ENCODE measurements at regions not wholly inside any gene's neighbourhood (a gene's known extent, or its start where the extent isn't known, plus 50 kb on each side); places are given as distances from the start of the nearest gene placed in this dataset.
"Not testable (repeated sequence)": the region's sequence is repeated elsewhere in the genome, so short reads cannot be mapped to it uniquely, and the experiment has no call there.

GRCh38 chr5:164065266-164065665 is 559.8 kb downstream of the MAT2B start:
- DNase-seq (ENCODE audit: low read depth in 2 of 3, low spot score in 2 of 3): no peak

DNA sequence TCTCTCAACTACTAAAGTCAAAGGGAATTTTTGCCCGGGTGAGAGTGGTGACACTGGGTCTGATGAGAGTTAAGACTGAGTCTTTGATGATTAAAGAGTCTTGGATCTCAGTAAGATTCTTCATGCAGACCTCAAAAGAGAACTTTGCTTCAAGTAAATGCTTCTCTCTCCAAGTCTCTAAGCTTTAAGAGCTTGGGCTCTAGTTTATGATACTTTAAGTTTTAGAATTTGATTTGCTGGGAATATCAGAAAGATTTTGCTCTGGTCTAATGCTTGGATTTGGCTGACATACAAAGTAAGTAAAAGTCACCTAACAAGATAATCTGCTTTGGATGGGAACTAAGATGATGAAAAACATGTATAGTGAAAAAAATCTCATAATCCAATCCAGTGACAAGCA is 566.3 kb downstream of the MAT2B start:
- no peak for DNase-seq (ENCODE audit: low read depth in 2 of 3, low spot score in 2 of 3)

DNA sequence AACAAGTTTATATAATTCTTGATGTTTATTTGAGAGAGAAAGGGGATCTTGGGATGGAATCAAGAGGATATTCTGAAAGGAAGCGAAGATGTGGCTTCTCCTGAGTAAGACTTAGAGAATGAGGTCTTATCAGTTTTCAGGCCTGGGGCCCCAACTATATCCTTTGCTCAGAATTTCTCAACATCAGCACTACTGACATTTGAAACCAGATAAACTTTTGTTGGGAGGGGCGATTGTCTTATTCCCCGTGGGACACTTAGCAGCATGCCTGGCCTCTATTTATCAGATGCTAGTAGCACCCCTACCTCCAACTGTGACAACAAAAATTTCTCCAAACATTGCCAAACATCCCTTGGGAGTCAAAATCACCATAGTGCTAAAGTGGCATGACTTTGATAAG is 567.7 kb downstream of the MAT2B start:
- DNase-seq (ENCODE audit: low read depth in 2 of 3, low spot score in 2 of 3): no peak

GRCh38 chr5:164076556-164076955 is 571.1 kb downstream of the MAT2B start:
- DNase-seq (ENCODE audit: low read depth in 2 of 3, low spot score in 2 of 3): no peak

GRCh38 chr5:164090358-164090757 is 584.9 kb downstream of the MAT2B start:
- DNase-seq (ENCODE audit: low read depth in 2 of 3, low spot score in 2 of 3): no peak

DNA sequence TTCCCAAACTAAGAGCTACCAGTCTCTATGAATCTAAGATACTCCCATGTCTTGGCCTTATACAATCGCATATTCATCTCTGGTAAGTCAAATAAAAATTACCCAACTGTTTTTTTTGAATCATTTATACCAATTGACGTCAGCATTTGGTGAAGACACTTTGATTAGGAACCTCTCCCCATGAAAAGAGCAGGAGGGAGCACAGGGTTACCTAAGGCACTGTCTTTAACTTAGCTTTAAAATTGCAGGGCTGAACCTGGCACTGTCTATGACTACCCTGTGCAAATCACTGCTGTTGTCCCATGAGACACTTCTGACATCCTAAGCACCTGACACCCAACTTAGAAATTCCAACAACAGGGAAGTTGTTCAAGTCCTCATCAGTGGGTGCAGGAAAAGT is 586.4 kb downstream of the MAT2B start:
- DNase-seq (ENCODE audit: low read depth in 2 of 3, low spot score in 2 of 3): no peak

- no peak for DNase-seq (ENCODE audit: low read depth in 2 of 3, low spot score in 2 of 3)
These were observed 588.9 kb downstream of the MAT2B start for GRCh38 chr5:164094291-164094690.

DNA sequence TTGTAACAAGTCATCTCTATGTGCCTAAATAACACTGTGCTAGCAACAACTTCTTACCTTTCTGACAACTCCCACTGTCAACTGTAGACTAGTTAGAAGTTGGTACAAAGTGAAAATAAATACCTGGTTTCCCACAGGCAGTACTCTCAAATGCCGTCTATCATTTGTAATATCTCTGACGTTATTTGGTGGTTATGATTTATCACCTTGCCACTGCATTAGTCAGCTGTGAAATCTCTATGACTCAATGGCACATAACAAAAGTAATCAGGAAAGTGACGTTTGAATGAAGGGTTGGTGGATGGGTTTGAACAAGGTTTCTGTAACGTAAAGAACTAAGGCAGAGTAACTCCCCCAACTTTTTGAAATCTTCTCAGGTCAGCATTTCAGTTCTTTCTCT is 592.3 kb downstream of the MAT2B start:
- DNase-seq (ENCODE audit: low read depth in 2 of 3, low spot score in 2 of 3): no peak

DNA sequence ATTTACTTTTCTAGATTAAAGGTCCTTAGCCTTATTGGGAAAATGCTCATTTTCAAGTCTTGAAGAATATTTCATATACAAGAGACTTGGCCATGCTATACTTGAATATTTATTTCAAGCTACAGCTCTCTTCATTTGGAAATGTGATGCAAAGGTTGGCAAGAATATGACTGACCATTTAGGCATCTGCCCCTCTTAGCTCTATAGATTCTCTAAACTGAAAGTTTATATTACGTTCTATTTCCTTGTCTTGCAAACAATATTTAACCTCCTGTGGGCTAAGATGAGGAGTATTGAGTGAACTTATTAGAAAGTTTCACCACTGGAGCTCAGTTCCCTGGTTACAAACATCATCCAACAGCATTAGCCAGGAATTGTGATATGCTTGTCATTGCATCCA is 593.1 kb downstream of the MAT2B start:
- no peak for DNase-seq (ENCODE audit: low read depth in 2 of 3, low spot score in 2 of 3)

DNA sequence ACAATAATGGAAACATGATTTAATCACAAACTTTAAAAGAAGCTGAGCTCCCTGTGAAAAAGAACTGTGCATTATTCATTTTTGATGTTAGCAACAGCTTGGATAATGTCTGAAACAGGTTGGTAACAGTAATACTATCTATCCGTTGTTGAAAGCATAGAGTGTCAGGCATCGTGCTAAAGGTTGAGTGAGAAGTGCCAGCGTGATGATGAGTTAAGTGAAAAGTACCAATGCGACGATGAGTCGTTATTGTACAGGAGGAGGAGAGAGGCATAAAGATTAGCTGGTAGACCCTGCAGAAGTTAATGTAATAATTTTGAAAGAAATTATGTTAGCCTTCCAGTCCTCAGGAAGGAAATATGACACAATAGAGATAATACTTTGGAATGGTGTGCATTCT is 593.6 kb downstream of the MAT2B start:
- no peak for DNase-seq (ENCODE audit: low read depth in 2 of 3, low spot score in 2 of 3)

DNA sequence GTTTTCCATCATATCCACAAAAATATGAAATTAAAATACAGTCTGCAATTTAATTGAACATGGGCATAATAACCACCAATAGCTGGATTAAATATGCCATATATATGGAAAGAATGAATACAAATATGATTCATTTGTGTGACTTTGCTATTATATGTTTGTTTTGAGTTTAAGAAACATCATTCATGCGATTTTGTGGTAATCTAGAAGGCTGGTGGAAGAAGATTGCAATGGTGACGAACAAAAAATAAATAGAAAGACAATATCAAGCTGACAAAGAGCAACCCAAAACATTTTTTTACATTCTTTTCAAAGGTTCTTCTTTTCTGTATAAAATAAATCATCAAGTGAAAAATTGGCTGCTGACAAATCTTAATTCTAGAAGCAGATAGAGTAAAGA is 610.0 kb downstream of the MAT2B start:
- DNase-seq (ENCODE audit: low read depth in 2 of 3, low spot score in 2 of 3): no peak

DNA sequence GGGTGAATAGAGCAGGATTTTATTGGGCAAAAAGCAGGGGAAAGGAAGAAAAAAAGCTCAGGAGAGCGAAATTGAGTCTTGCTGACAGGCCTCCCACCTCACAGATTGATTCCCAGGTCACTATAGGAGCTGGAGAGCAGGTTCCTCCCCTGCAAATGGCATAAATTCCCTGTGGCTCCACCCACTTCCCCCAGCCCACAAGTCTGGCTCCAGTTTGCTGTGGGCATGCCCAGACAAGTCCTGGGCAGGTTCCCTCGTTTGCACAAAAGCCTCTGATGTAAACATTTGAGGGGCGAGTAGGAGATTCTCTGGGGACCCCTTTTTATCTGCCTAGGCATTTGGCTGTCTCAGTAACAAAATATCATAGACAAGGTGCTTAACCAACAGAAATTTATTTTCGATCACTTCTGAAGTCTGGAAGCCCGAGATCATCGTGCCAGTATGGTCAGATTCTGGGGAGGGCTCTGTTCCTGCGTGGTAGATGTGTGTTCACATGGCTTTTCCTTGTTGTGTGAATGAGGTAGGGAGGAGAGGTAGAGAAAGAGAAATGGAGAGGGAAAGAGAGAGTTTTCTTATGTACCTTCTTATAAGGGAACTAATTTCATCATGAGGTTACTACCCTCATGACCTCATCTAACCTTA is 614.5 kb downstream of the MAT2B start:
- DNase-seq (ENCODE audit: low read depth in 2 of 3, low spot score in 2 of 3): no peak

DNA sequence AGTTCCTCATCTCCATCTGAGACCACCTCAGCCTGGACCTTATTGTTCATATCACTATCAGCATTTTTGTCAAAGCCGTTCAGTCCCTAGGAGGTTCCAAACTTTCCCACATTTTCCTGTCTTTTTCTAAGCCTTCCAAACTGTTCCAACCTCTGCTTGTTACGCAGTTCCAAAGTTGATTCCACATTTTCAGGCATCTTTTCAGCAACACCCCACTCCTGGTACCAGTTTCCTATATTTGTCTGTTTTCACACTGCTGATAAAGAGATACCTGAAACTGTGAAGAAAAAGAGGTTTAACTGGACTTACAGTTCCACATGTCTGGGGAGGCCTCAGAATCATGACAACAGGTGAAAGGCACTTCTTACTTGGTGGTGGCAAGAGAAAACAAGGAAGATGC is 622.1 kb downstream of the MAT2B start:
- no peak for DNase-seq (ENCODE audit: low read depth in 2 of 3, low spot score in 2 of 3)

- no peak for DNase-seq (ENCODE audit: low read depth in 2 of 3, low spot score in 2 of 3)
These were observed 626.9 kb downstream of the MAT2B start for GRCh38 chr5:164132358-164132757.

DNA sequence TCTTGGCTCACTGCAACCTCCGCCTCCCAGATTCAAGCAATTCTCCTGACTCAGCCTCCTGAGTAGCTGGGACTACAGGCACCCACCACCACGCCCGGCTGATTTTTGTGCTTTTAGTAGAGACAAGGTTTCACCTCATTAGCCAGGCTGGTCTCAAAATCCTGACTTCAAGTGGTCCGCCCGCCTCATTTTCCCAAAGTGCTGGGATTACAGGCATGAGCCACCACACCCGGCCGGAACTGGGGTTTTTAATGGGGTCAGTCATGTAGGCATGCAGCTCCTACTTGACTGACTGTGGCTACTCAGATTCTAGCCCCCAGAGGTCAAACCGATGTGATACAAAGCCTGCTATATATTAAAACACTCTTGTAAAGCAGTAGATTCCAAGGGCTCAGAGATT is 631.7 kb downstream of the MAT2B start:
- no peak for DNase-seq (ENCODE audit: low read depth in 2 of 3, low spot score in 2 of 3)

GRCh38 chr5:164139423-164139822 is 634.0 kb downstream of the MAT2B start:
- DNase-seq (ENCODE audit: low read depth in 2 of 3, low spot score in 2 of 3): no peak

DNA sequence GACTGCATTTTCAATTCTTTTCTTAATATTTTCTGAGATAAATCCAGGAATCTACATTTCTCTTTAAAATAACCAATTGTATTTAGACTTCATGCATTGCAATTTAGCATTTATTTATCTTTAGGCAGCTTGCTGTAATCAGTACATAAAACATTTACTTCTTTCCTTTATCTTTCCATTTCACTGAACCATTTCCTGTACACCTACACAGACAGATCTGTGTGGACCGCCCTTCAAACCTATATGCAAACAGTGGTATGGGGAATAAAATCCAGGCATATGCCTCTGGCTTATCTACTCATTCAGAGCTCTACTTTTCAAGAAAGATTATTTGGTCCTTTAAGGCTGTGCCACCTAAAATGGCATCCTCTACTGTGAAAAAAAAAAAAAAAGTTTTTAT is 640.0 kb downstream of the MAT2B start:
- no peak for DNase-seq (ENCODE audit: low read depth in 2 of 3, low spot score in 2 of 3)

DNA sequence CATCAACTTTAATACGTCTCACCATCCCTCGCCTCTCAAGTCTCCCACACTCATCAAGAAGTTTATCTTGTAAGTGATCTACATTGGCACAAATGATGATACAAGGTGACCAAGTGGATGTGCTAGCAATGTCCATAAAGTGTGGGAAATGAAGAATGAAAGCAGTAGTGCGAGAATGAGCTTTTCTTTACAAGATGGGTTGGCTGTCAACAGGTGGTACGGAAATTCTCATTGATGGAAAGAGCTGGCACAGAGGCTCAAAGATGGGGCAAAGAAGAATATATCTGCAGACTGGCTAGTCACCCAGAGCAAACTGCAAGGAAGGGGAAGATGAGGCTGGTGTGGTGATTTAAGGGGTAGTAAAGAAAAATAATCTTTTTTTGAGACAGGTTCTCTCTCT is 640.8 kb downstream of the MAT2B start:
- no peak for DNase-seq (ENCODE audit: low read depth in 2 of 3, low spot score in 2 of 3)

- DNase-seq (ENCODE audit: low read depth in 2 of 3, low spot score in 2 of 3): no peak
These were observed 642.9 kb downstream of the MAT2B start for GRCh38 chr5:164148292-164148691.

DNA sequence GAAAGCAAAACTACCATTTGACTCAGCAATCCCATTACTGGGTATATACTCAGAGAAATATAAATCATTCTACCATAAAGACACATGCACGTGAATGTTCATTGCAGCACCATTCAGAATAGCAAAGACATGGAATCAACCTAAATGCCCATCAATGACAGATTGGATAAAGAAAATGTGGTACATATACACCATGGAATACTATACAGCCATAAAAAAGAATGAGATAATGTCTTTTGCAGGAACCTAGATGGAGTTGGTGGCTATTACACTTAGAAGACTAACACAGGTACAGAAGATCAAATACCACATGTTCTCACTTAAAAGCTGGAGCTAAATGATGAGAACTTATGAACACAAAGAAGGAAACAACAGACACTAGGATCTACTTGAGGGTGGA is 647.1 kb downstream of the MAT2B start:
- DNase-seq (ENCODE audit: low read depth in 2 of 3, low spot score in 2 of 3): not testable (repeated sequence)

- DNase-seq (ENCODE audit: low read depth in 2 of 3, low spot score in 2 of 3): no peak
These were observed 648.2 kb downstream of the MAT2B start for GRCh38 chr5:164153469-164154172.

DNA sequence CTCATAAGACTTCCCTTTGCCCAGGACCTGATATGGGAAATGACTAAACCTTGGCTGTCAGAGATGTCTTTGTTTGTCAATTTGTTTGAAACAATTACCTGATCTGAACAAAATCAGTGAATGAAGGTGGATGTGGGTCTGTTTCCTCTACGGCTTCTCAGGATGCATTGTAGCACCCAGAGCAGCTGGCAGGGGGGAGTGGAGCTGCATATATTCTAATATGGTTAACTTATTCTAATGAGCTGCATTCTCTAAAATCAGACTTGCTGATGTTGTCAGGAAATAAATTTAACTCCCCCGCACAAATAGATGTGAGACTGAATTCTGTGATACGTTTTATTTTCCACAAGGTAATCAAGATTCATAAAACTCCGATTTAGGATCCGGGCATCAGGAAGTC is 665.4 kb downstream of the MAT2B start:
- DNase-seq (ENCODE audit: low read depth in 2 of 3, low spot score in 2 of 3): no peak

DNA sequence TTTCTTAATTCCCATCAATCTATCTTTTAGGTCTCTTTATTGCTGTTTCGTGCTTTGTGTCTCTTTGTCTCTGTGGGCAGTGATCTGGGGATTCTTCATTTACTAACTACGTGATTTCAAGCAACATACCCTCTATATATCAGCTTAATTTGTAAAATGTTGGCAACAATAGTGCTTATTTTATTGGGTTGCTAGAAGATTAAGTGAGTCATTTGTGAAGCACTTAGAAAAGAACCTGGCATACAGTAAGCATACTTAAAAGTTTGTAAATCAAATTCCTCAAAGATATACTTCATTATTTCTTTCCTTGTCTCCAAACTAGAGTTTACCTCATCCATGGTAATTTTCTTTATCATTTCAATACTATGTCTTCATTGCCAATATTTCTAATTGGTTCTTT is 669.7 kb downstream of the MAT2B start:
- no peak for DNase-seq (ENCODE audit: low read depth in 2 of 3, low spot score in 2 of 3)

All from hematopoietic multipotent progenitor cell (in vitro differentiated cells).